Spleen (tissue), 11 donors: ENCODE measurements at regions not wholly inside any gene's neighbourhood (a gene's known extent, or its start where the extent isn't known, plus 50 kb on each side); places are given as distances from the start of the nearest gene placed in this dataset.

Experiments used
- DNase-seq: peaks from one replicate; pipeline ENCODE4 v3.0.0-alpha.2; 2020
- H3K27ac ChIP-seq, 8 donors: fragments of 200-600 bp; sonication (generic) in 7 of 8; 1 replicate in 4 of 8; 2 replicates in 4 of 8; pipeline versions ENCODE4 v1.5.0 to v1.8.0; 2016 to 2021; ENCODE audit warnings: inconsistent platforms in 4 of 8, mild to moderate bottlenecking in 4 of 8, moderate library complexity in 1 of 8
- H3K27me3 ChIP-seq, 7 donors: fragments of 200-600 bp; sonication (generic) in 6 of 7; replicated peaks in 1 of 7; 1 replicate in 4 of 7; 2 replicates in 3 of 7; pipeline versions ENCODE4 v1.5.0 to v1.8.0; 2016 to 2021; ENCODE audit warnings: inconsistent platforms in 3 of 7, mild to moderate bottlenecking in 1 of 7
- H3K36me3 ChIP-seq, 6 donors: fragments of 200-600 bp; sonication (generic) in 5 of 6; 1 replicate in 4 of 6; 2 replicates in 2 of 6; pipeline versions ENCODE4 v1.5.0 to v1.8.0; 2016 to 2021; ENCODE audit warnings: inconsistent platforms in 2 of 6
- H3K4me1 ChIP-seq, 6 donors: fragments of 200-600 bp; sonication (generic) in 5 of 6; 1 replicate in 3 of 6; 2 replicates in 3 of 6; pipeline versions ENCODE4 v1.5.0 to v1.8.0; 2016 to 2021; ENCODE audit warnings: inconsistent platforms in 3 of 6
- H3K4me3 ChIP-seq, 8 donors: fragments of 200-600 bp; sonication (generic) in 7 of 8; 1 replicate in 4 of 8; 2 replicates in 4 of 8; pipeline versions ENCODE4 v1.5.0 to v1.8.0; 2016 to 2021; ENCODE audit warnings: inconsistent platforms in 4 of 8, mild to moderate bottlenecking in 4 of 8, moderate library complexity in 2 of 8
- H3K9me3 ChIP-seq, 8 donors: fragments of 200-600 bp; sonication (generic) in 7 of 8; 1 replicate in 4 of 8; 2 replicates in 4 of 8; pipeline versions ENCODE4 v1.5.0 to v1.8.0; 2016 to 2021; ENCODE audit warnings: inconsistent platforms in 4 of 8
- POLR2A ChIP-seq, 3 donors: fragments of 450-650 bp; IDR thresholded peaks; one replicate each; pipeline ENCODE4 v1.5.1; 2017; ENCODE audit warnings: antibody characterized with exemption in 3 of 3, mild to moderate bottlenecking in 1 of 3
- POLR2AphosphoS5 ChIP-seq, 3 donors: sonication (generic); formaldehyde crosslinking; IDR thresholded peaks; one replicate each; pipeline ENCODE4 v1.5.1; 2017; ENCODE audit warnings: antibody characterized with exemption in 3 of 3
- WGBS, 5 donors: extraction: QIAGEN DNeasy Blood & Tissue Kit in 3 of 5; methylation state at CpG; one replicate each; pipeline versions ENCODE4 v1.1.5 to v1.1.7; 2013 to 2018; 5-methylcytosine and 5-hydroxymethylcytosine counted together
- intact Hi-C: fragments of 100-400 bp; cut with DNase I; formaldehyde crosslinking; loops from one replicate; pipeline ENCODE4 v1.15.0; 2023; ENCODE audit warnings: low total_unique reads
- TF ChIP-seq, protein P1 (sequence below), 11 experiments: fragments of 200-600 bp in 7 of 11; fragments of 450-650 bp in 4 of 11; sonication (generic) in 4 of 11; IDR thresholded peaks in 8 of 11; conservative IDR thresholded peaks in 3 of 11; 1 replicate in 7 of 11; 2 replicates in 4 of 11; pipeline versions ENCODE4 v1.4.0 to v1.8.0; 2016 to 2021; ENCODE audit warnings: antibody characterized with exemption in 11 of 11, inconsistent platforms in 4 of 11, mild to moderate bottlenecking in 1 of 11
- donor health status: healthy with polysubstance abuse.
- donor health status: DM: no; HTN: no; CAD: no; lungs with moderate emphysema.
- donor health status: DM: no; HTN: no; CAD: no.
- donor health status: Bipolar disorder and iron deficiency.
- donor health status: healthy.
- donor health status: DM: no; HTN: no; CAD: no.
- donor health status: DM: yes; HTN: yes; CAD: no.

DNA sequence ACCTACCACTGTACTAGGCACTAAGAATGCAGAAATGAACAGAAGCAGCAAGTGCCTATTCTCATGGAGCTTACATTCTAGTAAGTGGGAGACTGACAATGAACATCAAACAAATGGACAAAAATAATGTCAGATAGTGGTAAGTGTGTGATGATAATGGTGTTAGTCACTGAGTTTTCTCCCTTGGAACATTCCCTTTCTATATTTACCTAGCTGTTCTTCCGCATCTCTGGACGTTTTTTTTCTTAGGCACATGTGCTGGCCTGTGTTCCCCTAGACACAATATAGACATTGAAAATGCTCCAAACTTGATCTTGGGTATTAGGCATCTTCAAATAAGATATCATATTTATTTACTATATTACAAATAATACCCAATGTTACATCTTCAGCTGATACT is 218.1 kb upstream of the GJE1 start:
- Histone ChIP-seq H3K4me1 (no peaks in the 10 kb centered on the region), H3K4me3 (no peak overlapping the region), H3K9me3 (peaks cover 0 to 3% (median 0%) of the 10 kb centered on the region in 8 donors), H3K36me3 (no peaks in the 10 kb centered on the region), H3K27ac (no peak overlapping the region), H3K27me3 (no peaks in the 10 kb centered on the region)
- no peak for TF ChIP-seq POLR2A (IDR thresholded peaks at IDR 0.05)
- no peak for TF ChIP-seq POLR2AphosphoS5 (IDR thresholded peaks at IDR 0.05)
- TF ChIP-seq, protein P1, sequence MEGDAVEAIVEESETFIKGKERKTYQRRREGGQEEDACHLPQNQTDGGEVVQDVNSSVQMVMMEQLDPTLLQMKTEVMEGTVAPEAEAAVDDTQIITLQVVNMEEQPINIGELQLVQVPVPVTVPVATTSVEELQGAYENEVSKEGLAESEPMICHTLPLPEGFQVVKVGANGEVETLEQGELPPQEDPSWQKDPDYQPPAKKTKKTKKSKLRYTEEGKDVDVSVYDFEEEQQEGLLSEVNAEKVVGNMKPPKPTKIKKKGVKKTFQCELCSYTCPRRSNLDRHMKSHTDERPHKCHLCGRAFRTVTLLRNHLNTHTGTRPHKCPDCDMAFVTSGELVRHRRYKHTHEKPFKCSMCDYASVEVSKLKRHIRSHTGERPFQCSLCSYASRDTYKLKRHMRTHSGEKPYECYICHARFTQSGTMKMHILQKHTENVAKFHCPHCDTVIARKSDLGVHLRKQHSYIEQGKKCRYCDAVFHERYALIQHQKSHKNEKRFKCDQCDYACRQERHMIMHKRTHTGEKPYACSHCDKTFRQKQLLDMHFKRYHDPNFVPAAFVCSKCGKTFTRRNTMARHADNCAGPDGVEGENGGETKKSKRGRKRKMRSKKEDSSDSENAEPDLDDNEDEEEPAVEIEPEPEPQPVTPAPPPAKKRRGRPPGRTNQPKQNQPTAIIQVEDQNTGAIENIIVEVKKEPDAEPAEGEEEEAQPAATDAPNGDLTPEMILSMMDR (IDR thresholded peaks at IDR 0.05 in 8 of 11, conservative IDR thresholded peaks at IDR 0.05 in 3 of 11), result no peak
- 76 to 91% (median 83%) methylated on average over 2 of the region's 2 CpGs for WGBS, 5 donors
- intact Hi-C loops, result no loop called here
- no peak for DNase-seq

DNA sequence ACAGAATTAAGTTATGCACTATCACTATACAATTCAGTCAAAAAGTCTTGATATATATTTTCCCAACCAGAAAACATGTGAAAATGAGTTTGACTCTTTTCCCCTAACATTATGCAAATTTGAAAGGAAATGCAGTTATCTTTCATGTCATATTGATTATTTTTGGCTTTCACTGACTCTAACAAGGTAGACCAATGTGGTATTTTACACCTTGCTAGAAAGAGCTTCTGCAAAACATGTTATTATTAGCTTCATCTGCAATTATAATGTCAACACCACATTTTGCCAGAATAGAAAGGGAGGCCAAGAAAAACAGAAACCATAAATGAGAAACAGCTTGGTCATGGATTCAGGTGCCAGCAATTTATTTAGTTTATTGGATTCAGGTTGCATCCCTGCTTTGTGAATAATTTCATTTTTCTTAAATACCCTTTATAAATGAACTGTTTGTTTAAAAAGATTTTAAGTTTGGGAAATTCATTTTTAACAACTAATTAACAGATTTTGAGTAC is 226.1 kb upstream of the GJE1 start:
- no peaks in the 10 kb centered on the region for H3K36me3 ChIP-seq
- peaks cover 0 to 5% (median 0%) of the 10 kb centered on the region in 8 donors for H3K9me3 ChIP-seq
- no peaks in the 10 kb centered on the region for H3K4me1 ChIP-seq
- no peaks in the 10 kb centered on the region for H3K27me3 ChIP-seq
- intact Hi-C loops, result no loop called here
- no peak for TF ChIP-seq POLR2A (IDR thresholded peaks at IDR 0.05)
- no peak overlapping the region for H3K4me3 ChIP-seq
- DNase-seq, result no peak
- H3K27ac ChIP-seq, result no peak overlapping the region

DNA sequence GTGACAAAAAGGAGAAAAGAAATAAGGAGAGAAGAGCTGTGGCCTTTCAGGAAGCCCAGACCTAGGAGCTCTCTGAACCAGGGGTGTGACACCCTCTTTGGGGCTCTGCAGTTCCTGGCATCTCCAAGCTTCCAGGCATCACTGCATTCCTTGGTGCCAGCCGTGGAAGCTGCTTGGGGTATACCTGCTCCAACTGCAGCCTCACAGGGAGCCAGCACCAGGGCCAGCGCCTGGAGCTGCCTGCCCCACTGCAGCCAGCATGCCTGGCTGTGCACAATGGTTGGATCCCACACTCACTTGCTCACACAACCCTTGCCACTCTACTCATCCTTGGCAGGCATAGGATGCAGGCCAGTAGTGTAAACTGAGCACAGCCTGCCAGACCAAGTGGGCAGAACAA is 242.1 kb upstream of the GJE1 start:
- TF ChIP-seq, protein P1 (IDR thresholded peaks at IDR 0.05 in 8 of 11, conservative IDR thresholded peaks at IDR 0.05 in 3 of 11), result no peak
- TF ChIP-seq POLR2A (IDR thresholded peaks at IDR 0.05) (no peak), POLR2AphosphoS5 (IDR thresholded peaks at IDR 0.05) (no peak)
- WGBS, 5 donors, result 55 to 67% (median 61%) methylated on average over 1 to 2 of the region's 2 CpGs
- Histone ChIP-seq H3K4me1 (no peaks in the 10 kb centered on the region), H3K27ac (no peak overlapping the region), H3K36me3 (no peaks in the 10 kb centered on the region), H3K4me3 (no peak overlapping the region), H3K27me3 (no peaks in the 10 kb centered on the region), H3K9me3 (peaks cover 0 to 42% (median 11%) of the 10 kb centered on the region in 8 donors)
- no peak for DNase-seq
- intact Hi-C loops, result no loop called here

DNA sequence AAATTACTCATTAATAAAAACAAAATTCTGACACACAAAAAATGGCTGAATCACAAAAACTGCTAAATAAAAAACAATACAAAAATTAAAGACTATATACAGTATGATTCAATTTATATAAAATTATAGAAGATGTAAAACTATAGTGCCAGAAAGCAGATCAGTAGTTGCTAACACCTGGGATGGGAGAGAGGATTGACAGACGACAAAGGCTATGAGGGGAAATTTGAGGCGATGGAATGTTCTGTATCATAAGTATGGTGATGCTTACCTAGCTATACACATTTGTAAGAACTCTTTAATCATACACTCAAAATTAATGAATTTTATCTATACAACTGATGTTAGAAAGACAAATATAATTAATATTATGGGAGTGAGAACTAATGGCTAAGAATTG is 247.9 kb upstream of the GJE1 start:
- no peaks in the 10 kb centered on the region for H3K27me3 ChIP-seq
- intact Hi-C loops, result no loop called here
- no peaks in the 10 kb centered on the region for H3K4me1 ChIP-seq
- DNase-seq, result no peak
- H3K27ac ChIP-seq, result no peak overlapping the region
- TF ChIP-seq POLR2AphosphoS5 (IDR thresholded peaks at IDR 0.05), result no peak
- TF ChIP-seq, protein P1 (IDR thresholded peaks at IDR 0.05 in 8 of 11, conservative IDR thresholded peaks at IDR 0.05 in 3 of 11), result no peak
- TF ChIP-seq POLR2A (IDR thresholded peaks at IDR 0.05), result no peak
- H3K9me3 ChIP-seq, result peaks cover 0 to 52% (median 14%) of the 10 kb centered on the region in 8 donors
- no peaks in the 10 kb centered on the region for H3K36me3 ChIP-seq
- H3K4me3 ChIP-seq, result no peak overlapping the region
- 89 to 99% (median 94%) methylated on average over 2 of the region's 2 CpGs for WGBS, 5 donors

- Histone ChIP-seq H3K36me3 (no peaks in the 10 kb centered on the region), H3K27me3 (no peaks in the 10 kb centered on the region), H3K27ac (no peak overlapping the region), H3K9me3 (peaks cover 0 to 9% (median 0%) of the 10 kb centered on the region in 8 donors), H3K4me3 (no peak overlapping the region), H3K4me1 (no peaks in the 10 kb centered on the region)
- TF ChIP-seq, protein P1 (IDR thresholded peaks at IDR 0.05 in 8 of 11, conservative IDR thresholded peaks at IDR 0.05 in 3 of 11), result no peak
- TF ChIP-seq POLR2A (IDR thresholded peaks at IDR 0.05), result no peak
- no peak for TF ChIP-seq POLR2AphosphoS5 (IDR thresholded peaks at IDR 0.05)
- no peak for DNase-seq
- intact Hi-C loops, result no loop called here
Observed at GRCh38 chr6:141878686-141879085, 254.0 kb upstream of the GJE1 start.
